WTC11 (cell line): ENCODE measurements at regions not wholly inside any gene's neighbourhood (a gene's known extent, or its start where the extent isn't known, plus 50 kb on each side); places are given as distances from the start of the nearest gene placed in this dataset.

ENCODE experiments used
- ATAC-seq: fragments of 200-7000 bp; cut with Tn5 transposase; 2 replicates; pipeline ENCODE4 v1.10.0; 2021; ENCODE audit warnings: mild to moderate bottlenecking, moderate library complexity
- CTCF ChIA-PET: fragments of 300-600 bp; sonication (Branson Sonifier 250); formaldehyde crosslinking; loops from one replicate; lab custom pipeline; 2021; ENCODE audit warnings: antibody characterized with exemption; lab: Charles Lee
- POLR2A ChIA-PET: fragments of 350-600 bp; sonication (Branson Sonifier 250); formaldehyde crosslinking; loops from one replicate; lab custom pipeline; 2021; ENCODE audit warnings: antibody characterized with exemption; lab: Charles Lee
- DNase-seq: peaks from one replicate; pipeline ENCODE4 v3.0.0; 2021; ENCODE audit warnings: low spot score
- H3K27ac Mint-ChIP-seq: 2 replicates; pipeline ENCODE4 v1.8.0; 2021; ENCODE audit warnings: mixed read lengths
- H3K27me3 Mint-ChIP-seq: 2 replicates; pipeline ENCODE4 v1.8.0; 2021; ENCODE audit warnings: low read depth, mild to moderate bottlenecking, moderate library complexity, mixed read lengths
- H3K36me3 Mint-ChIP-seq: 2 replicates; pipeline ENCODE4 v1.8.0; 2021; ENCODE audit warnings: mixed read lengths
- H3K4me1 Mint-ChIP-seq: 2 replicates; pipeline ENCODE4 v1.8.0; 2022; ENCODE audit warnings: mixed read lengths
- H3K4me3 Mint-ChIP-seq: 2 replicates; pipeline ENCODE4 v1.8.0; 2021; ENCODE audit warnings: mild to moderate bottlenecking, moderate library complexity, mixed read lengths
- H3K9me3 Mint-ChIP-seq: 2 replicates; pipeline ENCODE4 v1.8.0; 2021; ENCODE audit warnings: mixed read lengths
- AR ChIP-seq: fragments of 250-450 bp; sonication (Bioruptor Pico); IDR thresholded peaks from 2 replicates; pipeline ENCODE4 v1.9.0; 2021; ENCODE audit warnings: mild to moderate bottlenecking
- ATF1 ChIP-seq: sonication (generic); formaldehyde crosslinking; IDR thresholded peaks from 2 replicates; pipeline ENCODE4 v1.8.1; 2023; ENCODE audit warnings: mild to moderate bottlenecking, moderate library complexity, missing genetic modification reagents
- ATF2 ChIP-seq: sonication (generic); formaldehyde crosslinking; IDR thresholded peaks from 2 replicates; pipeline ENCODE4 v1.8.1; 2022; ENCODE audit warnings: low read depth, missing genetic modification reagents, borderline replicate concordance
- CBFB ChIP-seq: sonication (generic); formaldehyde crosslinking; IDR thresholded peaks from 2 replicates; pipeline ENCODE4 v1.8.1; 2022; ENCODE audit warnings: mild to moderate bottlenecking, low read depth, missing genetic modification reagents
- CTCF ChIP-seq: fragments of 200-600 bp; IDR thresholded peaks from 2 replicates; pipeline ENCODE4 v1.8.0; 2022; ENCODE audit warnings: antibody characterized with exemption
- E2F4 ChIP-seq: sonication (generic); formaldehyde crosslinking; IDR thresholded peaks from 2 replicates; pipeline ENCODE4 v1.8.1; 2022; ENCODE audit warnings: low read depth, mild to moderate bottlenecking, moderate library complexity, missing genetic modification reagents, borderline replicate concordance
- ELF4 ChIP-seq: sonication (generic); formaldehyde crosslinking; IDR thresholded peaks from 2 replicates; pipeline ENCODE4 v1.8.1; 2022; ENCODE audit warnings: low read depth, mild to moderate bottlenecking, moderate library complexity, missing genetic modification reagents
- FOXP4 ChIP-seq: sonication (generic); formaldehyde crosslinking; IDR thresholded peaks from 2 replicates; pipeline ENCODE4 v1.8.0; 2022; ENCODE audit warnings: mild to moderate bottlenecking, missing genetic modification reagents
- IRF1 ChIP-seq: sonication (generic); formaldehyde crosslinking; IDR thresholded peaks from 2 replicates; pipeline ENCODE4 v1.8.0; 2023; ENCODE audit warnings: missing genetic modification reagents
- IRF2 ChIP-seq: sonication (generic); formaldehyde crosslinking; IDR thresholded peaks from 2 replicates; pipeline ENCODE4 v1.8.0; 2022; ENCODE audit warnings: low read depth, missing genetic modification reagents, borderline replicate concordance
- JUN ChIP-seq: sonication (generic); formaldehyde crosslinking; IDR thresholded peaks from 2 replicates; pipeline ENCODE4 v1.8.0; 2023; ENCODE audit warnings: mild to moderate bottlenecking, missing genetic modification reagents
- KAT7 ChIP-seq: sonication (generic); formaldehyde crosslinking; IDR thresholded peaks from 2 replicates; pipeline ENCODE4 v1.8.1; 2023; ENCODE audit warnings: missing genetic modification reagents, mild to moderate bottlenecking, borderline replicate concordance
- MXD4 ChIP-seq: fragments of 250-450 bp; sonication (Bioruptor Pico); IDR thresholded peaks from 2 replicates; pipeline ENCODE4 v1.8.0; 2021; ENCODE audit warnings: mild to moderate bottlenecking, moderate library complexity, borderline replicate concordance
- SP1 ChIP-seq: sonication (generic); formaldehyde crosslinking; conservative IDR thresholded peaks from 2 replicates; pipeline ENCODE4 v1.8.1; 2022; ENCODE audit warnings: missing genetic modification reagents
- STAT6 ChIP-seq: sonication (generic); formaldehyde crosslinking; conservative IDR thresholded peaks from 2 replicates; pipeline ENCODE4 v1.8.1; 2023; ENCODE audit warnings: mild to moderate bottlenecking, low read depth, missing genetic modification reagents, moderate library complexity
- ZNF138 ChIP-seq: sonication (generic); formaldehyde crosslinking; conservative IDR thresholded peaks from 2 replicates; pipeline ENCODE4 v1.8.1; 2022; ENCODE audit warnings: mild to moderate bottlenecking, moderate library complexity, missing genetic modification reagents
- ZNF423 ChIP-seq: fragments of 250-450 bp; sonication (Bioruptor Pico); IDR thresholded peaks from 2 replicates; pipeline ENCODE4 v2.1.2; 2022; ENCODE audit warnings: mild to moderate bottlenecking, moderate library complexity
- ZNF512 ChIP-seq: sonication (generic); formaldehyde crosslinking; IDR thresholded peaks from 2 replicates; pipeline ENCODE4 v1.8.1; 2022; ENCODE audit warnings: missing genetic modification reagents, borderline replicate concordance
- ZNF671 ChIP-seq: fragments of 250-450 bp; sonication (Bioruptor Pico); IDR thresholded peaks from 2 replicates; pipeline ENCODE4 v1.8.0; 2021; ENCODE audit warnings: mild to moderate bottlenecking

- TF ChIP-seq ATF2 (CRISPR knock-in tag) (no peak), ZNF671 (CRISPR knock-in tag) (no peak), E2F4 (CRISPR knock-in tag) (no peak)
These were observed 71.4 kb upstream of the PLSCR4 start (continued) for GRCh38 chr3:146322216-146322817.

- no peak overlapping the region for H3K4me3 Mint-ChIP-seq
- DNase-seq (no peak), ATAC-seq (no peak)
- H3K4me1 Mint-ChIP-seq: peaks cover 6% of the 10 kb centered on the region
- no peaks in the 10 kb centered on the region; the same call in 1 of the 2 replicates for H3K27me3 Mint-ChIP-seq
- TF ChIP-seq ZNF423 (CRISPR knock-in tag) (no peak), FOXP4 (CRISPR knock-in tag) (no peak), CBFB (no peak), SP1 (no peak), ELF4 (CRISPR knock-in tag) (no peak), KAT7 (no peak), ZNF512 (no peak), ATF1 (CRISPR knock-in tag) (no peak), AR (CRISPR knock-in tag) (no peak), STAT6 (CRISPR knock-in tag) (no peak), CTCF (no peak), IRF1 (CRISPR knock-in tag) (no peak), JUN (no peak), ZNF138 (CRISPR knock-in tag) (no peak), MXD4 (CRISPR knock-in tag) (no peak), IRF2 (CRISPR knock-in tag) (no peak)
- TF ChIP-seq, all 79 proteins: peak for 0
- H3K27ac Mint-ChIP-seq: no peak overlapping the region
- H3K9me3 Mint-ChIP-seq: peaks cover 45% of the 10 kb centered on the region
- ChIA-PET POLR2A (no interaction called here), CTCF (no interaction called here)
- no peaks in the 10 kb centered on the region for H3K36me3 Mint-ChIP-seq
These were observed 64.0 kb upstream of the PLSCR4 start for GRCh38 chr3:146314871-146315270.
